Endodermal cell (in vitro differentiated cells): ENCODE measurements at regions not wholly inside any gene's neighbourhood (a gene's known extent, or its start where the extent isn't known, plus 50 kb on each side); places are given as distances from the start of the nearest gene placed in this dataset.

Experiments
- DNase-seq: peaks from one replicate; pipeline ENCODE4 v3.0.0-alpha.2; 2017
- H3K27ac ChIP-seq: 2 replicates; pipeline ENCODE4 v1.5.1; 2013; ENCODE audit warnings: mild to moderate bottlenecking, low read depth, low read length, moderate library complexity
- H3K27me3 ChIP-seq: 2 replicates; pipeline ENCODE4 v1.6.1; 2013; ENCODE audit warnings: mild to moderate bottlenecking, low read length, moderate library complexity; ENCODE audit not compliant: insufficient read depth, control insufficient read depth, poor library complexity, severe bottlenecking
- H3K36me3 ChIP-seq: 2 replicates; pipeline ENCODE4 v1.7.0; 2013; ENCODE audit warnings: mild to moderate bottlenecking, low read length, moderate library complexity; ENCODE audit not compliant: control insufficient read depth, insufficient read depth
- H3K4me1 ChIP-seq: one replicate; pipeline ENCODE4 v1.7.0; 2013; ENCODE audit warnings: low read length; ENCODE audit not compliant: control insufficient read depth, insufficient read depth
- H3K4me3 ChIP-seq: 2 replicates; pipeline ENCODE4 v1.5.1; 2013; ENCODE audit warnings: mild to moderate bottlenecking, low read length, moderate library complexity
- H3K9ac ChIP-seq: 2 replicates; pipeline ENCODE4 v1.6.1; 2013; ENCODE audit warnings: mild to moderate bottlenecking, low read length, moderate library complexity; ENCODE audit not compliant: poor library complexity, severe bottlenecking; ENCODE audit errors: extremely low read depth
- H3K9me3 ChIP-seq: 2 replicates; pipeline ENCODE4 v1.6.1; 2013; ENCODE audit warnings: mild to moderate bottlenecking, low read length, moderate library complexity; ENCODE audit not compliant: control insufficient read depth
- H3K27ac Mint-ChIP-seq: 2 replicates; pipeline ENCODE4 v1.8.0; 2020; ENCODE audit warnings: mixed read lengths
- H3K27me3 Mint-ChIP-seq: 2 replicates; pipeline ENCODE4 v1.8.0; 2021; ENCODE audit warnings: mild to moderate bottlenecking, mixed read lengths; ENCODE audit not compliant: insufficient read depth
- H3K36me3 Mint-ChIP-seq: 2 replicates; pipeline ENCODE4 v1.8.0; 2020; ENCODE audit warnings: low read depth, mixed read lengths
- H3K4me1 Mint-ChIP-seq: 2 replicates; pipeline ENCODE4 v1.8.0; 2020; ENCODE audit warnings: mixed read lengths
- H3K4me3 Mint-ChIP-seq: 2 replicates; pipeline ENCODE4 v1.8.0; 2020; ENCODE audit warnings: mild to moderate bottlenecking, moderate library complexity, mixed read lengths
- H3K9me3 Mint-ChIP-seq: 2 replicates; pipeline ENCODE4 v1.8.0; 2020; ENCODE audit warnings: mild to moderate bottlenecking, mixed read lengths
- WGBS, 2 experiments: methylation state at CpG; one replicate each; pipeline versions ENCODE4 v1.1.5 to v1.1.7; 2013; ENCODE audit warnings: missing lambda C conversion rate in 2 of 2, mixed read lengths in 1 of 2; ENCODE audit not compliant: insufficient coverage in 1 of 2, insufficient read length in 1 of 2; 5-methylcytosine and 5-hydroxymethylcytosine counted together
- TF ChIP-seq, protein P1 (sequence below): fragments of 200-600 bp; sonication (generic); conservative IDR thresholded peaks from 2 replicates; pipeline ENCODE4 v1.5.0; 2021; ENCODE audit warnings: antibody characterized with exemption, mild to moderate bottlenecking

DNA sequence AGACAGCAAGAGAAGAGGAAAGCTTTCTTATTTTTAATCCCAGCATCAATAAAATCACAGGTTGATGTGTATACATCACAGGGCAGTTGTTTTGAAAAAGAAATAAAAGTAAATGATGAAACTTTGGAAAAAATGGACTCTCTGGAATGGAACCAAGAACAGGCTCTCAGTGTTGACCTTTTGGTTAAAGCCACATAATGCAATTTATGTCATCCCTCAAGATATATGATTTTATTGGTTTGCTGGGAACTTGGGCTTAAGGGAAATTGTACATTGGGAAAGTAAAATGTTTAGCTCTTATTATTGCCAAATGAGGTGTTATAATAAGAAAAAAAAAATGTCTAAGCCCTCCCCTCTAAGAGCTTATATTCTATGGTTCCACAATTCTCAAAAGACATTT is 139.8 kb upstream of the MTNR1B start:
- no peaks in the 10 kb centered on the region for H3K27me3 ChIP-seq
- no peak overlapping the region for H3K9ac ChIP-seq
- Mint-ChIP-seq H3K4me3 (no peak overlapping the region), H3K27me3 (no peaks in the 10 kb centered on the region), H3K9me3 (no peaks in the 10 kb centered on the region), H3K4me1 (peaks cover 22% of the 10 kb centered on the region), H3K27ac (no peak overlapping the region), H3K36me3 (peaks cover 3% of the 10 kb centered on the region)
- TF ChIP-seq, protein P1, sequence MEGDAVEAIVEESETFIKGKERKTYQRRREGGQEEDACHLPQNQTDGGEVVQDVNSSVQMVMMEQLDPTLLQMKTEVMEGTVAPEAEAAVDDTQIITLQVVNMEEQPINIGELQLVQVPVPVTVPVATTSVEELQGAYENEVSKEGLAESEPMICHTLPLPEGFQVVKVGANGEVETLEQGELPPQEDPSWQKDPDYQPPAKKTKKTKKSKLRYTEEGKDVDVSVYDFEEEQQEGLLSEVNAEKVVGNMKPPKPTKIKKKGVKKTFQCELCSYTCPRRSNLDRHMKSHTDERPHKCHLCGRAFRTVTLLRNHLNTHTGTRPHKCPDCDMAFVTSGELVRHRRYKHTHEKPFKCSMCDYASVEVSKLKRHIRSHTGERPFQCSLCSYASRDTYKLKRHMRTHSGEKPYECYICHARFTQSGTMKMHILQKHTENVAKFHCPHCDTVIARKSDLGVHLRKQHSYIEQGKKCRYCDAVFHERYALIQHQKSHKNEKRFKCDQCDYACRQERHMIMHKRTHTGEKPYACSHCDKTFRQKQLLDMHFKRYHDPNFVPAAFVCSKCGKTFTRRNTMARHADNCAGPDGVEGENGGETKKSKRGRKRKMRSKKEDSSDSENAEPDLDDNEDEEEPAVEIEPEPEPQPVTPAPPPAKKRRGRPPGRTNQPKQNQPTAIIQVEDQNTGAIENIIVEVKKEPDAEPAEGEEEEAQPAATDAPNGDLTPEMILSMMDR, result no peak
- no peak for DNase-seq
- H3K9me3 ChIP-seq, result no peaks in the 10 kb centered on the region
- H3K27ac ChIP-seq, result no peak overlapping the region
- H3K36me3 ChIP-seq, result no peaks in the 10 kb centered on the region
- H3K4me1 ChIP-seq, result peaks cover 20% of the 10 kb centered on the region
- H3K4me3 ChIP-seq, result no peak overlapping the region

DNA sequence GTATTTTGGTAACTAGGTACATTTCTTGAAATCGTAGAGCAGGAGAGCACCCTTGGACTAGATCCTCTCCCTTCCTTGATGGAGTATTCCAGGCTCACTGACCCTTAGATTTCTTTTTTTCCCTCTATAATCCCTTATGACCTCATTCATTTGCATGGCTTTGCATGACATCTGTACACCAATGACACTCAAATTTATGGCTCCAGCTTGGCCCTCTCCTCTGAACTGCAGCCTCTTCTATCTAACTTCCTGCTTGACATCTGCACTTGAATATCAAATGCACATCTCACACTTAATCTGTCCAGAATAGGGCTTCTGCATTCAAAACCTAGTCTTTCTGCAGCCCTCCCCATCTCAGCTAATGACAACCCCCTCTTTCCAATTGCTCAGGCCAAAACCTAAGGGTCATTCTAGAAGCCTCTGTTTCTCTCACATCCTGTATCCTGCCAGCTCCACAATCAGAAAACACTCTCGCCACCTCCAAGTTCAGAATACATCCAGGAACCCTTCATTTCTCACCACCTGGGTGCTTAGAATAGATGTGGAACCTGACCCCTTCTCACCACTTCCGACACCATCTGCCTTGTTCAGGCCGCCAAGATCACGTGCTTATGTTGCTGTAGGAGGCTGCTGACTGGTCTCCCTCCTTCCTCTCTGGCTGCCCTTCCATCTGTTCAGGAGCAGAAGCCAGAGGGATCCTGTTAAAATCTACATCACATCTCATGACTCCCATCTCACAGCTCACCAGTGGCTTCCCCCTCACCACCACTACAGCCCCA is 138.9 kb upstream of the MTNR1B start:
- Histone ChIP-seq H3K27ac (no peak overlapping the region), H3K4me3 (no peak overlapping the region), H3K27me3 (no peaks in the 10 kb centered on the region), H3K36me3 (no peaks in the 10 kb centered on the region), H3K9ac (no peak overlapping the region), H3K9me3 (no peaks in the 10 kb centered on the region), H3K4me1 (peaks cover 20% of the 10 kb centered on the region)
- TF ChIP-seq, protein P1, result no peak
- H3K4me1 Mint-ChIP-seq, result peaks cover 22% of the 10 kb centered on the region
- 60 to 93% methylated on average over 1 to 5 of the region's 5 CpGs for WGBS, 2 experiments
- H3K36me3 Mint-ChIP-seq, result peaks cover 3% of the 10 kb centered on the region
- no peak for DNase-seq
- H3K9me3 Mint-ChIP-seq, result no peaks in the 10 kb centered on the region
- no peak overlapping the region for H3K4me3 Mint-ChIP-seq
- peak overlapping the region; percentile 9 for H3K27ac Mint-ChIP-seq
- no peaks in the 10 kb centered on the region for H3K27me3 Mint-ChIP-seq

DNA sequence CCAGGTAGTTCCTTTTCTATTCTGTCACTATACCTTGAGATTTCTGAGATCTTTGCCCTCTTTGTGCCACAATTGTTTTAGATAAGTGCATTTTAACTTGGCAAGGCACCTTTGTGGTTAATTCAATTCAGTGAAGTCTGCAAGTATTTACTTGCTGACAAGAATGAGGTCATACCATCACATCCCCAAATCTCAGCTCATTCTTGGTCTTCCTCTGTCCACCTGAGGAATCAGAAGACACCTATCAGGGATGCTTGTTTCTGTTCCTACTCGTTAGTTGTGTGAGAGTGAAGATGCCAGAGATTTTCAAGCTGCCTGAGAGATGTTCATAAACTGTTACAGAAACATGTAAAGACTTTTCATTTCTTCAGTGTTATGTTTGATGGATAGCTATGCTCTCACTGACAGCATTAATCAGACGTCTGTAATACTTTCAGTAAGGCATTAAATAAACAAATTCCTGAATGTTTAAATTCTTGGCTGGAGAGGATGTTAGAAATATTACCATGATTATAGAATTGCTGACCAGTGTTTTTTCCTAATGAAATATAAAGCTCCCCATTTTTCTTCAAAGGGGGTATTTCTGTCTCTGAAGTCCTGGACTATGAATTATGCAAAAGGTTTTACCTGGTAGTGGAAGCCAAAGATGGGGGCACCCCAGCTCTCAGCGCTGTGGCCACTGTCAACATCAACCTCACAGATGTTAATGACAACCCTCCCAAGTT is 135.0 kb upstream of the MTNR1B start:
- peaks cover 9% of the 10 kb centered on the region for H3K4me1 Mint-ChIP-seq
- no peak overlapping the region for H3K4me3 ChIP-seq
- WGBS, 2 experiments, result 91% methylated on average over 3 of the region's 3 CpGs; no CpG with 5 or more reads in 1 of the 2 experiments
- H3K9me3 ChIP-seq, result no peaks in the 10 kb centered on the region
- H3K4me3 Mint-ChIP-seq, result no peak overlapping the region
- TF ChIP-seq, protein P1, result no peak
- no peaks in the 10 kb centered on the region for H3K9me3 Mint-ChIP-seq
- no peaks in the 10 kb centered on the region for H3K27me3 ChIP-seq
- no peak overlapping the region for H3K27ac Mint-ChIP-seq
- no peak for DNase-seq
- no peak overlapping the region for H3K27ac ChIP-seq
- H3K4me1 ChIP-seq, result peaks cover 3% of the 10 kb centered on the region
- no peak overlapping the region for H3K9ac ChIP-seq
- H3K27me3 Mint-ChIP-seq, result no peaks in the 10 kb centered on the region
- H3K36me3 ChIP-seq, result peaks cover 5% of the 10 kb centered on the region
- peaks cover 3% of the 10 kb centered on the region for H3K36me3 Mint-ChIP-seq
